ENCODE measurements at regions not wholly inside any gene's neighbourhood (a gene's known extent, or its start where the extent isn't known, plus 50 kb on each side); places are given as distances from the start of the nearest gene placed in this dataset.

DNA sequence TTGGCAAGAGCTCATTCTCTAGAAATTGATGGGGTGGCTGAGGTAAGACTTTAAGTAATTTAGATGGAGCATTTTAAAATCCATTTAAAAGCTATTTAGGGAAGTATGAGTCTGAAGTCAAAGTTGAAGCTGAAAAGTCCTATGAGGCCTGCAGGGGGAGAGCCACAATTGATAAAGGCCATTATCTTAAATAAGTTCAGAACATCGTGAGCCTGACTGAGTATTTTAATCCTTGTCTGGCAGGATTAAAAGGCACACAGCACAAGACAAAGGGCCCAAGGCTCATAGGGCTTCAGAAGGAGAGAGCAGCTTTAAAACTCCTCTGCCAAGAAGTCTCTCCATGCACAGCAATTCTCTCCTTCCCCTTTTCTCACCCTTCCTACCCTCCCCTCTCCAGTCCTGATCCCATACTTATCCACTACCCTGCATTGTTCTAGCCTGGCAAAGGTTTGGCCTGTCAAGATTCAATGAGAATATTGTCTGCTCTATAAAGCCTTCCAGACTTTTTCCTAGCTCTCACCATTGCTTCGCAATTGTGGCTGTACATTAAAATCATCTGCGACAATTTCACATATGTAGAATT is 1312.9 kb downstream of the FAM181B start:
- no peaks in the 10 kb centered on the region for H3K27me3 Mint-ChIP-seq
- H3K9me3 Mint-ChIP-seq: peaks cover 3% of the 10 kb centered on the region
- no peak overlapping the region for H3K4me3 Mint-ChIP-seq
- Histone ChIP-seq H3K36me3 (ENCODE audit: insufficient read depth, low read length) (no peaks in the 10 kb centered on the region), H3K4me3 (ENCODE audit: low read length) (no peak overlapping the region), H3K4me1 (ENCODE audit: insufficient read depth, low read length) (no peaks in the 10 kb centered on the region), H3K27ac (ENCODE audit: low read depth in 1 of 2, low read length in 2 of 2) (no peak overlapping the region), H3K9me3 (ENCODE audit: control insufficient read depth in 1 of 2, insufficient read depth in 1 of 2, low read length in 2 of 2) (peaks cover 0 to 5% of the 10 kb centered on the region in 2 experiments), H3K27me3 (ENCODE audit: control insufficient read depth in 1 of 2, insufficient read depth in 2 of 2, low read length in 2 of 2) (no peaks in the 10 kb centered on the region)
- H3K36me3 Mint-ChIP-seq (ENCODE audit: low read depth): no peaks in the 10 kb centered on the region
- CTCF ChIA-PET: no interaction called here
- H3K4me1 Mint-ChIP-seq (ENCODE audit: low read depth): no peaks in the 10 kb centered on the region
- ATAC-seq (ENCODE audit: poor library complexity) (no peak), DNase-seq (no peak)
- TF ChIP-seq, protein P1, sequence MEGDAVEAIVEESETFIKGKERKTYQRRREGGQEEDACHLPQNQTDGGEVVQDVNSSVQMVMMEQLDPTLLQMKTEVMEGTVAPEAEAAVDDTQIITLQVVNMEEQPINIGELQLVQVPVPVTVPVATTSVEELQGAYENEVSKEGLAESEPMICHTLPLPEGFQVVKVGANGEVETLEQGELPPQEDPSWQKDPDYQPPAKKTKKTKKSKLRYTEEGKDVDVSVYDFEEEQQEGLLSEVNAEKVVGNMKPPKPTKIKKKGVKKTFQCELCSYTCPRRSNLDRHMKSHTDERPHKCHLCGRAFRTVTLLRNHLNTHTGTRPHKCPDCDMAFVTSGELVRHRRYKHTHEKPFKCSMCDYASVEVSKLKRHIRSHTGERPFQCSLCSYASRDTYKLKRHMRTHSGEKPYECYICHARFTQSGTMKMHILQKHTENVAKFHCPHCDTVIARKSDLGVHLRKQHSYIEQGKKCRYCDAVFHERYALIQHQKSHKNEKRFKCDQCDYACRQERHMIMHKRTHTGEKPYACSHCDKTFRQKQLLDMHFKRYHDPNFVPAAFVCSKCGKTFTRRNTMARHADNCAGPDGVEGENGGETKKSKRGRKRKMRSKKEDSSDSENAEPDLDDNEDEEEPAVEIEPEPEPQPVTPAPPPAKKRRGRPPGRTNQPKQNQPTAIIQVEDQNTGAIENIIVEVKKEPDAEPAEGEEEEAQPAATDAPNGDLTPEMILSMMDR (IDR thresholded peaks at IDR 0.05): no peak
- POLR2A ChIA-PET: no interaction called here
- no peak overlapping the region for H3K27ac Mint-ChIP-seq
- intact Hi-C loops (cut with DNase I, micrococcal nuclease): no loop called here

DNA sequence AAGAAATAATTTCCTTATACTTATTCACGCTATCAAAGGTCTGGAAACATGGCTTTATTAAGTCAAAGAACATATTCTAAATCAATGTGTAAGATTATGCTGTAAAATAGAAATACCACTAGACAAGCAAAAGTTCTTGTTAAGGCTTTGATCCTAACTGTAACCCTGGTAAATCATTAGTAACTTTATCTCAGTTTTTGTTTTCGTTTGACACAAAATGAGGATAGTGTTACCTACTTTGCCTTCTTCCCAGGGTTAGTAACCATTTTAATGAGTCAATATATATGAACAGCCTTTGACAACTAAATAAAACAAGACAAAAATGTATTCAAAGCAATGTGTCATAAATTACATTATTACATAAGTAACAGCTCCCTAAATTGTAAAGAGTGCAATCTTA is 1336.3 kb downstream of the FAM181B start:
- DNase-seq (no peak), ATAC-seq (ENCODE audit: poor library complexity) (no peak)
- no peak overlapping the region for H3K4me3 Mint-ChIP-seq
- no peaks in the 10 kb centered on the region for H3K36me3 ChIP-seq (ENCODE audit: insufficient read depth, low read length)
- no peaks in the 10 kb centered on the region for H3K36me3 Mint-ChIP-seq (ENCODE audit: low read depth)
- H3K9me3 Mint-ChIP-seq: peaks cover 5% of the 10 kb centered on the region
- H3K4me3 ChIP-seq (ENCODE audit: low read length): no peak overlapping the region
- CTCF ChIA-PET: no interaction called here
- H3K9me3 ChIP-seq (ENCODE audit: control insufficient read depth in 1 of 2, insufficient read depth in 1 of 2, low read length in 2 of 2): no peaks in the 10 kb centered on the region
- H3K27ac ChIP-seq (ENCODE audit: low read depth in 1 of 2, low read length in 2 of 2): no peak overlapping the region
- no peaks in the 10 kb centered on the region for H3K4me1 ChIP-seq (ENCODE audit: insufficient read depth, low read length)
- TF ChIP-seq, protein P1 (IDR thresholded peaks at IDR 0.05): no peak
- H3K27me3 ChIP-seq (ENCODE audit: control insufficient read depth in 1 of 2, insufficient read depth in 2 of 2, low read length in 2 of 2): no peaks in the 10 kb centered on the region
- intact Hi-C loops (cut with DNase I, micrococcal nuclease): no loop called here
- H3K27ac Mint-ChIP-seq: no peak overlapping the region
- H3K4me1 Mint-ChIP-seq (ENCODE audit: low read depth): no peaks in the 10 kb centered on the region
- POLR2A ChIA-PET: no interaction called here
- no peaks in the 10 kb centered on the region for H3K27me3 Mint-ChIP-seq

DNA sequence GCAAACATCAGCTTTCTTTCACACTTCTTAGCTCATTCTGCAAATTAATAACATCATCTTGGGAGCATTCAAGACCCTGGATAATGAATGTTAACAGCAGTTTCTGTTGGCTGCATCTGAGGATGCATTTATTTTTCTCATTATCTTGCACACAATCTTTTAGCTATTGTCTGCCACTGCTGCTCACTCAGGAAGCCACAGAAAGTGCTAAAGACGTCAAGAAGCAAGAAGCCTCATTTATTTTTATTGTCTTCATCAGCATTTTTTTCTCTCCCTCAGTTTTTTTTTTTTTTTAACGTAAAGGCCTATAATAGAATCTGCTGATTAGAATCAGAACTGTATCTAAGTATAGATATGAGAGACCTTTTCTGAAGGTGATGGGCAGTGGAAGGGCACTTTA is 1339.4 kb downstream of the FAM181B start:
- H3K9me3 ChIP-seq (ENCODE audit: control insufficient read depth in 1 of 2, insufficient read depth in 1 of 2, low read length in 2 of 2): peaks cover 0 to under 1% of the 10 kb centered on the region in 2 experiments
- POLR2A ChIA-PET: no interaction called here
- no peak for DNase-seq
- H3K36me3 Mint-ChIP-seq (ENCODE audit: low read depth): no peaks in the 10 kb centered on the region
- no peaks in the 10 kb centered on the region for H3K27me3 Mint-ChIP-seq
- H3K27ac Mint-ChIP-seq: no peak overlapping the region
- TF ChIP-seq, protein P1 (IDR thresholded peaks at IDR 0.05): no peak
- no peak overlapping the region for H3K4me3 Mint-ChIP-seq
- H3K4me1 Mint-ChIP-seq (ENCODE audit: low read depth): no peaks in the 10 kb centered on the region
- H3K4me1 ChIP-seq (ENCODE audit: insufficient read depth, low read length): no peaks in the 10 kb centered on the region
- no peaks in the 10 kb centered on the region for H3K36me3 ChIP-seq (ENCODE audit: insufficient read depth, low read length)
- no peaks in the 10 kb centered on the region for H3K27me3 ChIP-seq (ENCODE audit: control insufficient read depth in 1 of 2, insufficient read depth in 2 of 2, low read length in 2 of 2)
- intact Hi-C loops (cut with DNase I, micrococcal nuclease): no loop called here
- H3K4me3 ChIP-seq (ENCODE audit: low read length): no peak overlapping the region
- CTCF ChIA-PET: no interaction called here
- peaks cover 5% of the 10 kb centered on the region for H3K9me3 Mint-ChIP-seq
- ATAC-seq (ENCODE audit: poor library complexity): no peak
- H3K27ac ChIP-seq (ENCODE audit: low read depth in 1 of 2, low read length in 2 of 2): no peak overlapping the region

All from CD4-positive, alpha-beta T cell (primary cell).